ENCODE measurements at regions not wholly inside any gene's neighbourhood (a gene's known extent, or its start where the extent isn't known, plus 50 kb on each side); places are given as distances from the start of the nearest gene placed in this dataset.

- H3K4me3 ChIP-seq (ENCODE audit: low read depth, low read length) = no peak overlapping the region
- ChIA-PET CTCF (interaction anchor here (0.5 kb wide), 1 partner anchor 53 kb away, joined by 3 read pairs; no protein-coding TSS in a partner anchor), POLR2A (no interaction called here)
- H3K36me3 ChIP-seq (ENCODE audit: control insufficient read depth, insufficient read depth, low read length) = no peaks in the 10 kb centered on the region
- H3K27ac Mint-ChIP-seq (ENCODE audit: unreplicated experiment) = no peak overlapping the region
- no peak for DNase-seq
- TF ChIP-seq CTCF (IDR thresholded peaks at IDR 0.05; ENCODE audit: insufficient read depth in 1 of 2, low read depth in 1 of 2, low read length in 1 of 2, severe bottlenecking in 1 of 2, unreplicated experiment in 1 of 2) = no peak
- no peaks in the 10 kb centered on the region for H3K4me1 ChIP-seq
- peaks cover 5% of the 10 kb centered on the region for H3K9me3 Mint-ChIP-seq (ENCODE audit: unreplicated experiment)
- peaks cover 2% of the 10 kb centered on the region for H3K27me3 Mint-ChIP-seq (ENCODE audit: insufficient read depth, unreplicated experiment)
- H3K4me3 Mint-ChIP-seq (ENCODE audit: unreplicated experiment) = no peak overlapping the region
- H3K36me3 Mint-ChIP-seq (ENCODE audit: insufficient read depth, unreplicated experiment) = no peaks in the 10 kb centered on the region
- no peaks in the 10 kb centered on the region for H3K27me3 ChIP-seq (replicated peaks; ENCODE audit: control insufficient read depth, insufficient read depth, low read length)
- intact Hi-C loops (cut with micrococcal nuclease; ENCODE audit: unreplicated experiment) = no loop called here
- H3K4me1 Mint-ChIP-seq (ENCODE audit: low read depth, unreplicated experiment) = no peaks in the 10 kb centered on the region
- H3K9me3 ChIP-seq = no peaks in the 10 kb centered on the region
- BruUV-seq (replicated peaks) = no TSS peak
Observed at GRCh38 chr3:159189994-159190669, 388.3 kb downstream of the MFSD1 start.

- intact Hi-C loops (cut with micrococcal nuclease; ENCODE audit: unreplicated experiment) = no loop called here
- POLR2A ChIA-PET = no interaction called here
- H3K9me3 Mint-ChIP-seq (ENCODE audit: unreplicated experiment) = peaks cover 8% of the 10 kb centered on the region
Observed at GRCh38 chr3:159191447-159191846, 389.6 kb downstream of the MFSD1 start.

GRCh38 chr3:159196359-159196758 lies 394.5 kb downstream of the MFSD1 start:
- no peak for DNase-seq
- TF ChIP-seq CTCF (IDR thresholded peaks at IDR 0.05; ENCODE audit: insufficient read depth in 1 of 2, low read depth in 1 of 2, low read length in 1 of 2, severe bottlenecking in 1 of 2, unreplicated experiment in 1 of 2) = no peak
- Histone ChIP-seq H3K4me1 (no peaks in the 10 kb centered on the region), H3K9me3 (no peaks in the 10 kb centered on the region), H3K36me3 (ENCODE audit: control insufficient read depth, insufficient read depth, low read length) (no peaks in the 10 kb centered on the region), H3K4me3 (ENCODE audit: low read depth, low read length) (no peak overlapping the region), H3K27me3 (replicated peaks; ENCODE audit: control insufficient read depth, insufficient read depth, low read length) (no peaks in the 10 kb centered on the region)
- Mint-ChIP-seq H3K27me3 (ENCODE audit: insufficient read depth, unreplicated experiment) (peaks cover 11% of the 10 kb centered on the region), H3K4me1 (ENCODE audit: low read depth, unreplicated experiment) (no peaks in the 10 kb centered on the region), H3K27ac (ENCODE audit: unreplicated experiment) (no peak overlapping the region), H3K9me3 (ENCODE audit: unreplicated experiment) (peaks cover 22% of the 10 kb centered on the region), H3K4me3 (ENCODE audit: unreplicated experiment) (no peak overlapping the region), H3K36me3 (ENCODE audit: insufficient read depth, unreplicated experiment) (no peaks in the 10 kb centered on the region)
- ChIA-PET POLR2A (no interaction called here), CTCF (no interaction called here)
- intact Hi-C loops (cut with micrococcal nuclease; ENCODE audit: unreplicated experiment) = no loop called here
- no TSS peak for BruUV-seq (replicated peaks)

More at GRCh38 chr3:159191447-159191846, 389.6 kb downstream of the MFSD1 start:
- no peaks in the 10 kb centered on the region for H3K9me3 ChIP-seq
- no peak overlapping the region for H3K4me3 ChIP-seq (ENCODE audit: low read depth, low read length)
- Mint-ChIP-seq H3K36me3 (ENCODE audit: insufficient read depth, unreplicated experiment) (no peaks in the 10 kb centered on the region), H3K27ac (ENCODE audit: unreplicated experiment) (no peak overlapping the region), H3K27me3 (ENCODE audit: insufficient read depth, unreplicated experiment) (peaks cover 5% of the 10 kb centered on the region), H3K4me3 (ENCODE audit: unreplicated experiment) (no peak overlapping the region), H3K4me1 (ENCODE audit: low read depth, unreplicated experiment) (no peaks in the 10 kb centered on the region)
- DNase-seq = no peak
- H3K4me1 ChIP-seq = no peaks in the 10 kb centered on the region
- no peaks in the 10 kb centered on the region for H3K36me3 ChIP-seq (ENCODE audit: control insufficient read depth, insufficient read depth, low read length)
- H3K27me3 ChIP-seq (replicated peaks; ENCODE audit: control insufficient read depth, insufficient read depth, low read length) = no peaks in the 10 kb centered on the region
- BruUV-seq (replicated peaks) = no TSS peak
- TF ChIP-seq CTCF (IDR thresholded peaks at IDR 0.05; ENCODE audit: insufficient read depth in 1 of 2, low read depth in 1 of 2, low read length in 1 of 2, severe bottlenecking in 1 of 2, unreplicated experiment in 1 of 2) = no peak
- CTCF ChIA-PET = no interaction called here
